Fibroblast of villous mesenchyme (primary cell): ENCODE measurements at regions not wholly inside any gene's neighbourhood (a gene's known extent, or its start where the extent isn't known, plus 50 kb on each side); places are given as distances from the start of the nearest gene placed in this dataset.

Source experiments
- DNase-seq: peaks from one replicate; pipeline ENCODE4 v3.0.0-alpha.2; 2010; ENCODE audit warnings: low read depth
- H3K4me3 ChIP-seq: 2 replicates; pipeline ENCODE4 v1.5.1; 2011; ENCODE audit warnings: low read depth, mild to moderate bottlenecking, low read length
- CTCF ChIP-seq: IDR thresholded peaks from 2 replicates; pipeline ENCODE4 v1.5.1; 2012; ENCODE audit warnings: low read depth, mild to moderate bottlenecking, low read length; ENCODE audit not compliant: insufficient read depth

GRCh38 chr6:51542475-51542874 is 544.9 kb downstream of the PKHD1 start:
- no peak for DNase-seq
- no peak overlapping the region for H3K4me3 ChIP-seq
- no peak for TF ChIP-seq CTCF

DNA sequence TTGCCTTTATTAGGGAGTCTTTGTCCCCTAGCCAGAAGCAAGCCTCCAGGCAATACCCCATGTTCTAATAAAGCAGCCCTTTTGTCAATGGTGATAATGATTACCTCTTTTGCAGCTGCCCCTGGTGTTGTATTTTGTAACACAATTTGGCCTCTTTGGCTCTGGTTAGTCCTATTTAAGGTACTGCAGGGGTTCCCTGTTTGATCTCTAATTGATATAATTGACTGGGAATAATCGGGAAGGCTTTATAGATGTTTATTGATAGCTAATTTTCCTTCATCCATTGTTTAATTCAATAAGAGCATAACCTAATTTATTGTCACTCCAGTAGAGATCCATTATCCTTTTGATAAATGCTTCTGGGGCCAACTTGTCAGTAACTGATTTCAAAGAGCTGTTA is 537.2 kb downstream of the PKHD1 start:
- no peak for TF ChIP-seq CTCF
- DNase-seq, result no peak
- no peak overlapping the region for H3K4me3 ChIP-seq

GRCh38 chr6:51552435-51552834 is 535.0 kb downstream of the PKHD1 start:
- no peak for DNase-seq
- no peak for TF ChIP-seq CTCF
- no peak overlapping the region for H3K4me3 ChIP-seq

DNA sequence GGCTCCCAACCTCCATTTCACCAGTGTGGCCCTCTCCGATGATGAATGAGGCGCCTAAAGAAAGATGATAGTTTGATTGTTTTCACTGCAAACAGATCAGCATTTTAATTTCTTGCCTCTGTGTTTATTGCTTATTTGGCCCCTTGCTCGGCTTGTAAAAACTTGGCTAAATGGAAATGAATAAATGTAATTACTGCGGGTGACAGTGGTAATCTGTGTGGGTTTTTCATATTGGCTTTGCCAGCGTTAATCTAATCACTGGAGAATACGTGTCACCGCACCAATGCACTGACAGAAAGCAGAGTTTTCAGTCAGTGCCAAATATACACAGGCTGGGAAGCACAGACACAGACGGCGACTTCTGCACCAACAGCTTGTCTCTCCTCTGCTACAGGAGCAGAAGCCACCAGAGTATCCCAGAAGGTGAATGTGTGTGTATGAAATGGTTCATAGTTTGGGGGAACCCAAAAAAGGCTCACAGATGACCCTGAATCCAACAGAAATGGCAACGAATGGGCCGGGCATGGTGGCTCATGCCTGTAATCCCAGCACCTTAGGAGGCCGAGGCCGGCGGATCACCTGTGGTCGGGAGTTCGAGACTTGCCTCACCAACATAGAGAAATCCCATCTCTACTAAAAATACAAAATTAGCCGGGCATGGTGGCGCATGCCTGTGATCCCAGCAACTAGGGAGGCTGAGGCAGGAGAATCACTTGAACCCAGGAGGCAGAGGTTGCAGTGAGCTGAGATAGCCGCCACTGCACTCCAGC is 534.0 kb downstream of the PKHD1 start:
- DNase-seq, result no peak
- TF ChIP-seq CTCF, result no peak
- H3K4me3 ChIP-seq, result no peak overlapping the region

DNA sequence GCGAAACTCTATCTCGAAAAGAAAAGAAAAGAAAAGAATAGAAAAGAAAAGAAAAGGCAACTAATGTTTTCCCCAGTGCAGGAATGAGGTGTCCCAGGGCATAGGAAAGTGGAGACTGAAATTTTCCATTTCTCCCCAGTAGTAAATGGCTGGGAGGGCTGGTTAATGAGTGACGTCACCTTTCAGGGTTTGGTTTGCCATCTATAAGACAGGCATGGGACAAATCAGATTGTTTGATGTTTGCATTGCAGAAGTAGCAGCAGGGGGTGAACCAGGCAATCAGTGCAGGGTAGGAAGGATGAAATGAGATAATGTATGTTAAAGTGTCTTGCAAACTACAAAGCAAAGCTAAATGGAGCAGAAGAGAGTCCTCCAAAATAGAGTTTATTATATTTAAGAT is 533.4 kb downstream of the PKHD1 start:
- DNase-seq, result no peak
- no peak overlapping the region for H3K4me3 ChIP-seq
- no peak for TF ChIP-seq CTCF

GRCh38 chr6:51559059-51559458 is 528.4 kb downstream of the PKHD1 start:
- H3K4me3 ChIP-seq, result no peak overlapping the region
- no peak for DNase-seq
- no peak for TF ChIP-seq CTCF

DNA sequence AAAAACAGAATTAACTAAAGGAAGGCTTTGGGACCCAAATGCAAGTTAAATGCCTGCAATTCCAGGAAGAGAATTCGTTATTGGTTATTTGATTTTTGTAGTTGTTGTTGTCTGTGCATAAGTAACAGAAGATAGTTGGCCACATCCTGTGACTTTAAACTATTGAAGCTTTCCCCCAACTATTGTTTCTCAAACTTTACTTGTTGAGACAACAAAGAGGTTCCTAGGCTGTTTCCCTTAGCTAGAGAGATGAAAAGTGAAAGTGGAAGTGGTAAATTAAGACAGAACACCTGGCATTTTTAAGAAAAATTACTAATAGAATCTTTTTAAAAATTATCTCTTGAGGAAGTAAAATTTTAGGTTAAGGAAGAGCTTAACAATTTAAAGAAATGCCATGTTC is 525.2 kb downstream of the PKHD1 start:
- no peak for DNase-seq
- no peak overlapping the region for H3K4me3 ChIP-seq
- no peak for TF ChIP-seq CTCF
